Right lobe of liver (tissue), 6 donors: ENCODE measurements at regions not wholly inside any gene's neighbourhood (a gene's known extent, or its start where the extent isn't known, plus 50 kb on each side); places are given as distances from the start of the nearest gene placed in this dataset.

Experiments used
- ATAC-seq, 4 donors: fragments of 200-7000 bp; cut with Tn5 transposase; one replicate each; pipeline ENCODE4 v1.9.1; 2020; ENCODE audit warnings: mild to moderate bottlenecking in 4 of 4, moderate library complexity in 4 of 4
- DNase-seq, 3 donors: peaks; one replicate each; pipeline ENCODE4 v3.0.0-alpha.2; 2020
- H3K27ac ChIP-seq, 3 donors: fragments of 200-600 bp; one replicate each; pipeline ENCODE4 v1.8.0; 2022
- H3K27me3 ChIP-seq, 2 donors: fragments of 200-600 bp; one replicate each; pipeline ENCODE4 v1.8.0; 2022
- H3K36me3 ChIP-seq, 4 donors: fragments of 200-600 bp; sonication (generic) in 1 of 4; one replicate each; pipeline versions ENCODE4 v1.5.1 to v1.8.0; 2017 to 2022; ENCODE audit warnings: control low read depth in 1 of 4
- H3K4me1 ChIP-seq, 4 donors: fragments of 200-600 bp; sonication (generic) in 1 of 4; one replicate each; pipeline versions ENCODE4 v1.5.1 to v1.8.0; 2017 to 2022; ENCODE audit warnings: control low read depth in 1 of 4
- H3K4me3 ChIP-seq, 3 donors: fragments of 200-600 bp; one replicate each; pipeline ENCODE4 v1.8.0; 2022
- H3K9me3 ChIP-seq, 4 donors: fragments of 200-600 bp; sonication (generic) in 1 of 4; one replicate each; pipeline versions ENCODE4 v1.5.1 to v1.8.0; 2017 to 2022; ENCODE audit warnings: control low read depth in 1 of 4
- POLR2A ChIP-seq: fragments of 450-650 bp; IDR thresholded peaks from one replicate; pipeline ENCODE4 v1.6.1; 2017; ENCODE audit warnings: antibody characterized with exemption, mild to moderate bottlenecking
- WGBS: methylation state at CpG from one replicate; pipeline ENCODE4 v1.1.6; 2018; ENCODE audit warnings: low coverage, low lambda C conversion rate; ENCODE audit not compliant: insufficient coverage; ENCODE audit errors: missing lambda C conversion rate; 5-methylcytosine and 5-hydroxymethylcytosine counted together
- intact Hi-C, 2 donors: fragments of 100-400 bp; cut with DNase I; formaldehyde crosslinking; loops; one replicate each; pipeline versions ENCODE4 v1.11.2 to v1.14.1; 2022
- TF ChIP-seq, protein P1 (sequence below), 4 donors: fragments of 200-600 bp in 3 of 4; fragments of 450-650 bp in 1 of 4; IDR thresholded peaks; one replicate each; pipeline versions ENCODE4 v1.5.1 to v1.8.0; 2016 to 2022; ENCODE audit warnings: antibody characterized with exemption in 4 of 4, mild to moderate bottlenecking in 2 of 4
- donor health status: DM: no; HTN: yes; CAD: no.
- donor health status: DM: no; HTN: no; CAD: no.
- donor health status: DM: no; HTN: no; CAD: no.
- donor health status: DM: no; HTN: yes; CAD: no.
- donor health status: DM: no; HTN: yes; CAD: no.

DNA sequence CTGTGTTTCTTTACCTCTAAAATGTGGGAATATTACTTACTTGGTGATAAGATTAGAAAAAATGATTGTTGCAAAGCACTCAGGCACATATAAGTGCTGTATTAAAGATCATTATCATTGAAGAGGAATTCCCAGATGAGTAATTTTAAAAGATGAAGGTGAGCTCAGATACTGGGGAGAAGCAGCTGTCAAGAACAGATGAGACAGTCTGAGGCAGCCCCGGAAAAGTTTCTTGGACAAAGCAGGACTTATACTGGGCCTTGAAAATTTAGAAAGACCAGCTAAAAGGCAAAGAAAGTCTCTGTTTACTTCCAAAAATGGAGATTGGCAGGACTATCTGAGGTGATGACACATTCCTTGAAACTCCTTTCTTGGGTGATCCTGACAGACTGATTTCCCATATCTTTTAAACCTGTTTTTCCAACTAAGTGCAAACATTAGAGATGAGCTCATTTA, 93.8 kb upstream of the MARCKS start:
- Histone ChIP-seq H3K27me3 (no peaks in the 10 kb centered on the region), H3K9me3 (no peaks in the 10 kb centered on the region), H3K4me1 (no peaks in the 10 kb centered on the region), H3K27ac (peak overlapping the region in 1 of 3 donors; percentile 40), H3K36me3 (no peaks in the 10 kb centered on the region), H3K4me3 (no peak overlapping the region)
- no peak for TF ChIP-seq POLR2A
- TF ChIP-seq, protein P1, sequence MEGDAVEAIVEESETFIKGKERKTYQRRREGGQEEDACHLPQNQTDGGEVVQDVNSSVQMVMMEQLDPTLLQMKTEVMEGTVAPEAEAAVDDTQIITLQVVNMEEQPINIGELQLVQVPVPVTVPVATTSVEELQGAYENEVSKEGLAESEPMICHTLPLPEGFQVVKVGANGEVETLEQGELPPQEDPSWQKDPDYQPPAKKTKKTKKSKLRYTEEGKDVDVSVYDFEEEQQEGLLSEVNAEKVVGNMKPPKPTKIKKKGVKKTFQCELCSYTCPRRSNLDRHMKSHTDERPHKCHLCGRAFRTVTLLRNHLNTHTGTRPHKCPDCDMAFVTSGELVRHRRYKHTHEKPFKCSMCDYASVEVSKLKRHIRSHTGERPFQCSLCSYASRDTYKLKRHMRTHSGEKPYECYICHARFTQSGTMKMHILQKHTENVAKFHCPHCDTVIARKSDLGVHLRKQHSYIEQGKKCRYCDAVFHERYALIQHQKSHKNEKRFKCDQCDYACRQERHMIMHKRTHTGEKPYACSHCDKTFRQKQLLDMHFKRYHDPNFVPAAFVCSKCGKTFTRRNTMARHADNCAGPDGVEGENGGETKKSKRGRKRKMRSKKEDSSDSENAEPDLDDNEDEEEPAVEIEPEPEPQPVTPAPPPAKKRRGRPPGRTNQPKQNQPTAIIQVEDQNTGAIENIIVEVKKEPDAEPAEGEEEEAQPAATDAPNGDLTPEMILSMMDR (IDR thresholded peaks at IDR 0.05) = no peak
- ATAC-seq (no peak), DNase-seq (no peak)
- intact Hi-C loops = no loop called here
- 76% methylated on average over 1 of the region's 1 CpG for WGBS

DNA sequence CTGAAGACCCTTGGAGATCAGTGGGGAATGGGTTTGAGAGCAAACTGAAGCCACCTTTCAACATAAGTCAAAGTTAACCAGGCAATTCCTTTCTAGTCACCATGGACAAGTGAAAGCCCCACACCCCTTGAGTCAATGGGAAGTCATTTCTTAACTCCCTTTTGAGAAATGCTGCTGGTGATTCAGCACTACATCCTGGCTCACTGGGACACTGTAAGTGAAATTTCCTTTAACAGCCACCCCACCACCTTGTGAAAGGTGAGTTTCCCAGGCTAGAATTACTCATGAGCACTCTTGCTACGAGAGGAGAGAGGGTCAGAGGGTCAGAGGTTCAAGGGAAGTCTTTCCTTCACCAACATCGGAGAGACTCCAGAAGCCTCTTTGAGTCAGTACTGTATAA, 93.3 kb upstream of the MARCKS start:
- intact Hi-C loops = no loop called here
- ATAC-seq = peak; percentile 34 to 83 (median 58)

DNA sequence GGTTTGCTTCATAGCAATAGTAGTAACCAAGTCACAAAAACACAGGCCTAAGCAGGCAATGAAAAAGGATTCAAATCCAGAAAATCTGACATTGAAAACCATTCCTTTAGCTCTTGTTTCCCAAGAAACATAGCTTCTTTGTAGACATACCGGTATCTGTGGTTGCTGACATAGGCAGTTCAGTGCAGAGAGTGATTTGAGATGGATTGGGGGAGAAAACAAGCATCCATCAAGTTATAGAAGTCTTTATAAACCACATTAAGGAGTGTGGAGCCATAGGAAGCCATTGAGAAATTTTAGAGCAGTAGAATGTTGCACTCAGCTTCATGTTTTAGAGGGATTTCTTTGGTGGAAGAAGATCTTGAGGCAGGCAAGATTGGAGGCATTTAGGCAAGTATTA, 91.2 kb upstream of the MARCKS start:
- 43% methylated on average over 1 of the region's 1 CpG for WGBS
- Histone ChIP-seq H3K9me3 (no peaks in the 10 kb centered on the region), H3K4me3 (no peak overlapping the region), H3K27me3 (no peaks in the 10 kb centered on the region), H3K4me1 (no peaks in the 10 kb centered on the region), H3K27ac (no peak overlapping the region), H3K36me3 (no peaks in the 10 kb centered on the region)
- TF ChIP-seq, protein P1 (IDR thresholded peaks at IDR 0.05) = no peak
- TF ChIP-seq POLR2A = no peak
- intact Hi-C loops = no loop called here
- DNase-seq (no peak), ATAC-seq (no peak)

More for the DNA sequence above, 93.3 kb upstream of the MARCKS start:
- Histone ChIP-seq H3K9me3 (no peaks in the 10 kb centered on the region), H3K4me3 (no peak overlapping the region), H3K36me3 (no peaks in the 10 kb centered on the region), H3K27ac (peak overlapping the region in 1 of 3 donors; percentile 40), H3K4me1 (no peaks in the 10 kb centered on the region), H3K27me3 (no peaks in the 10 kb centered on the region)
- DNase-seq = no peak
- WGBS = 55% methylated on average over 2 of the region's 2 CpGs
- no peak for TF ChIP-seq POLR2A
- TF ChIP-seq, protein P1 (IDR thresholded peaks at IDR 0.05) = no peak

DNA sequence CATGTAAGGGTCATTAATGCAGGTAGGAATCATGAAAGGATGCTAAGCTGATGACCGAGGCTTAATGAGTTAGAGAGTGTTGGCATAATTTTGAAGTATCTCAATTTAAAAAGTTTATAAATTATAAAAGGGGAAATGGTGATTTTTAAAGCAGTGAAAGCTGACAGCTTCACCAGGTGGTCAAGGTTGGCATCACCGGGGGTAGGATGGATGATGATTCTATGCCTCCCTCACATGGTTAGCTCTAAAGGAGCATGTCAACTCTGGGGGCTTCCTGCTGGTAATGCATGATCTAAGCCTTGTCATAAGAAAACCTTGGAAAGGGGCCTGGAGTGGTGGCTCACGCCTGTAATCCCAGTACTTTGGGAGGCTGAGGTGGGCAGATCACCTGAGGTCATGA, 89.2 kb upstream of the MARCKS start:
- H3K9me3 ChIP-seq = no peaks in the 10 kb centered on the region
- no peak for ATAC-seq
- 96% methylated on average over 2 of the region's 3 CpGs for WGBS
- no peak for DNase-seq
- no peak overlapping the region for H3K27ac ChIP-seq
- intact Hi-C loops = no loop called here
- no peaks in the 10 kb centered on the region for H3K27me3 ChIP-seq
- no peak for TF ChIP-seq POLR2A
- TF ChIP-seq, protein P1 (IDR thresholded peaks at IDR 0.05) = no peak
- H3K36me3 ChIP-seq = no peaks in the 10 kb centered on the region
- H3K4me1 ChIP-seq = no peaks in the 10 kb centered on the region
- no peak overlapping the region for H3K4me3 ChIP-seq

DNA sequence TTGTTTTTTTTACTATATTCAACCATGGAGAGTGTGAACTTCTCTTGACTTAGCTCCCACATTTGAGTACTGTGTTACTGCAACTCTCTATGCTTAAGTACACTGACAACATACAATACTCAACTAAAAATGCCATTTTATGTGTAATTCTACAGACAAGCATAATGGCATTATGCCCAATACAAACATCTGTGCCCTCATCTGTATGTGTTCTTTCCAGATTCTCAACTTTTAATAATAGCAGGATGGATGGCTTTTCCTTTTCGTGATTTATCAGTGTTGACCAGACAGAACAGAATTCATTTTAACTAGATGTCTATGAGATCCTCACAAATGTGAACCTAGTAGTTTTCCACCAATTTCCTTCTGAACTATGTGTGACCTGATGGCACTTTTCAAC, 84.2 kb upstream of the MARCKS start:
- TF ChIP-seq POLR2A = no peak
- TF ChIP-seq, protein P1 (IDR thresholded peaks at IDR 0.05) = no peak
- no peak for DNase-seq
- WGBS = 75% methylated on average over 1 of the region's 1 CpG
- H3K4me3 ChIP-seq = no peak overlapping the region
- no peak for ATAC-seq
- H3K27me3 ChIP-seq = no peaks in the 10 kb centered on the region
- no peak overlapping the region for H3K27ac ChIP-seq
- H3K4me1 ChIP-seq = peaks cover 0 to 7% (median 0%) of the 10 kb centered on the region in 4 donors
- no peaks in the 10 kb centered on the region for H3K36me3 ChIP-seq
- no peaks in the 10 kb centered on the region for H3K9me3 ChIP-seq
- intact Hi-C loops = no loop called here
